ENCODE measurements at regions not wholly inside any gene's neighbourhood (a gene's known extent, or its start where the extent isn't known, plus 50 kb on each side); places are given as distances from the start of the nearest gene placed in this dataset.

DNA sequence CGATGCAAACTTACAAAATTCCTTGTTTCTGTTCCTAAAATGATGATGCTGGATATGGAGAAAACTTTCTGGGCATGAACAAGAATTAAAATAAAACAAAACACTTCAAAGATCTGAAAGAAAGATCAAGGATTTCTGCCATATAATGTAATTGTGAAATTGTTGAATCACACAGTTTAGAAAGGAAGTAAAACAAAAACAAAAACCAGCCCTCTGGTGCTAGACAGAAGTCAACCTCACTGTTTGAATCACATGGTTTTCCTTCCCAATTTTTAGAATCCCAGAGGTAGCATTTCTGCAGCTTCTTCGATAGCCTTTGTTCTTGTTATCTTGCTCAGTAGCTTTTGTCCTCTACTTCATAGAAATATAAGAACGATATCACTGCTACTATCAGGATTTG is 118.2 kb upstream of the ARGLU1 start:
- no peaks in the 10 kb centered on the region for H3K27me3 Mint-ChIP-seq (ENCODE audit: low read depth in 2 of 2)
- H3K36me3 Mint-ChIP-seq: no peaks in the 10 kb centered on the region
- no peaks in the 10 kb centered on the region for H3K4me1 Mint-ChIP-seq
- Histone ChIP-seq H3K4me1 (ENCODE audit: control insufficient read depth, insufficient read depth, low read length) (no peaks in the 10 kb centered on the region), H3K27ac (ENCODE audit: low read length) (no peak overlapping the region), H3K36me3 (ENCODE audit: control insufficient read depth, insufficient read depth, low read length) (no peaks in the 10 kb centered on the region), H3K27me3 (ENCODE audit: control insufficient read depth, insufficient read depth, low read length) (no peaks in the 10 kb centered on the region), H3K4me3 (ENCODE audit: low read length) (no peak overlapping the region), H3K9me3 (ENCODE audit: control insufficient read depth, insufficient read depth, low read length) (no peaks in the 10 kb centered on the region)
- 56% methylated on average over 2 of the region's 3 CpGs for WGBS (ENCODE audit: insufficient coverage)
- no peak overlapping the region for H3K4me3 Mint-ChIP-seq
- DNase-seq (no peak), ATAC-seq (no peak)
- H3K9me3 Mint-ChIP-seq: no peaks in the 10 kb centered on the region
- intact Hi-C loops (cut with micrococcal nuclease): no loop called here
- TF ChIP-seq CTCF (IDR thresholded peaks at IDR 0.05): no peak
- H3K27ac Mint-ChIP-seq: no peak overlapping the region

DNA sequence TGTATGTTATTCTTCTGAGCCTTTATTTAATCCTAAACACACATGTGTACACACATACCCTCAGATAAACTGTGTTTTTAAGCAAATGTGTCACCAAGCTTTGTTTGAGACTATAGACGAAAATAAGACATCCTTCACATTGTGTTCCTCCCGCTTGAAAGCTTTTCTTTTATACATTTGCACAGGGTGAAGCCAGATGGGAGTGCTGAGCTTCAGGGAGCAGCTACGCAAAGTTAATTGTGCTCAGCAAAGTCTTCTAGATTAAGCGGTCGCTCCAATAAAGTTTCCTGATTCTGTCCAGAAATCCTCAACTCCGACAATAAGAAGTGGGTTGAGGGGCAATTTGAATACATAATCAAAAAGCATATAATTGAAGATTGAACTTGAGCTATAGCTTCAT is 117.2 kb upstream of the ARGLU1 start:
- Mint-ChIP-seq H3K4me3 (no peak overlapping the region), H3K4me1 (no peaks in the 10 kb centered on the region), H3K9me3 (no peaks in the 10 kb centered on the region), H3K27me3 (ENCODE audit: low read depth in 2 of 2) (no peaks in the 10 kb centered on the region), H3K36me3 (no peaks in the 10 kb centered on the region), H3K27ac (no peak overlapping the region)
- no peaks in the 10 kb centered on the region for H3K36me3 ChIP-seq (ENCODE audit: control insufficient read depth, insufficient read depth, low read length)
- no peaks in the 10 kb centered on the region for H3K27me3 ChIP-seq (ENCODE audit: control insufficient read depth, insufficient read depth, low read length)
- no peak overlapping the region for H3K4me3 ChIP-seq (ENCODE audit: low read length)
- TF ChIP-seq CTCF (IDR thresholded peaks at IDR 0.05): no peak
- no peaks in the 10 kb centered on the region for H3K9me3 ChIP-seq (ENCODE audit: control insufficient read depth, insufficient read depth, low read length)
- DNase-seq: no peak
- no peaks in the 10 kb centered on the region for H3K4me1 ChIP-seq (ENCODE audit: control insufficient read depth, insufficient read depth, low read length)
- intact Hi-C loops (cut with micrococcal nuclease): no loop called here
- 93% methylated on average over 5 of the region's 6 CpGs for WGBS (ENCODE audit: insufficient coverage)
- ATAC-seq: no peak
- no peak overlapping the region for H3K27ac ChIP-seq (ENCODE audit: low read length)

DNA sequence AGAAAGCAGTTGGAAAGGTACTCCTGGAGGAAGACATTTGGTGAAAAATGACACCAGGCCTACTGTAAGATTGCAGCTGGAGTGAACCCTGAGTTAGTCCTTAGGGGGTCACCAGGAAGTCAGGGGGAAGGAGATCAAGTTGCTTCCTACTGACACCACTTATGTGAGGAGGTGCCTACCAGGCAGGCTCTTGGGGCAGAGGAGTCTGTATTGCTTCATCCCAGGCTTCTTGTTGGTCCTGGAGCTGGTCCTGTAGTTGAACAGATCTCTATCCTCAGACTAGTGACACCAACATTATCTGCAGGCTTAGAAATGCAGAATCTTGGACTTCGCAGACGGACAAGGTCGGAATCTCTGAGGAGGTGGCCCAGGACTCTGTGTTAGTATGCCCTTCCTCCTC is 116.0 kb upstream of the ARGLU1 start:
- 85% methylated on average over 3 of the region's 3 CpGs for WGBS (ENCODE audit: insufficient coverage)
- intact Hi-C loops (cut with micrococcal nuclease): no loop called here
- no peak for DNase-seq
- no peak for TF ChIP-seq CTCF (IDR thresholded peaks at IDR 0.05)
- Mint-ChIP-seq H3K9me3 (no peaks in the 10 kb centered on the region), H3K27ac (no peak overlapping the region), H3K36me3 (no peaks in the 10 kb centered on the region), H3K27me3 (ENCODE audit: low read depth in 2 of 2) (no peaks in the 10 kb centered on the region), H3K4me3 (no peak overlapping the region), H3K4me1 (no peaks in the 10 kb centered on the region)
- ATAC-seq: no peak
- Histone ChIP-seq H3K27ac (ENCODE audit: low read length) (no peak overlapping the region), H3K27me3 (ENCODE audit: control insufficient read depth, insufficient read depth, low read length) (no peaks in the 10 kb centered on the region), H3K4me1 (ENCODE audit: control insufficient read depth, insufficient read depth, low read length) (no peaks in the 10 kb centered on the region), H3K9me3 (ENCODE audit: control insufficient read depth, insufficient read depth, low read length) (no peaks in the 10 kb centered on the region), H3K36me3 (ENCODE audit: control insufficient read depth, insufficient read depth, low read length) (no peaks in the 10 kb centered on the region), H3K4me3 (ENCODE audit: low read length) (no peak overlapping the region)

DNA sequence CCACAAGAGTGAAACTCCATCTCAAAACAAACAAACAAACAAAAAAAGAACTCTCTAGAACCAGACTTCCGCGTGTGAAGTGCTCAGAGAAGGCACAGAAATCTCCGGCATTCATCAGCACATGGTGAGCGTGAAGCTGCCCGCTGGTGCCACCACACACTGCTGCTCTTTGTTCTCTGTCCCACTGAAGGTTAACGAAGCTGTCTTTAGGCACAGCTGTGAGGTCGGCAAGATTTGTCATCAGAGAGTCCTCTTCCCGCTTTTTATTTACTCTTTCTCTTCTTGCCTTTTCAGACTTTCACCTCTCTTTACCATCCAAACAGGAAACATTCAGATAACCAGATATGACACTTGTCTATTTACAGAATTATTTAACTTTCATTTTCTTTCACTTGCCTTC is 115.2 kb upstream of the ARGLU1 start:
- Mint-ChIP-seq H3K27ac (no peak overlapping the region), H3K9me3 (no peaks in the 10 kb centered on the region), H3K4me1 (no peaks in the 10 kb centered on the region), H3K4me3 (no peak overlapping the region), H3K27me3 (ENCODE audit: low read depth in 2 of 2) (no peaks in the 10 kb centered on the region), H3K36me3 (no peaks in the 10 kb centered on the region)
- no peaks in the 10 kb centered on the region for H3K36me3 ChIP-seq (ENCODE audit: control insufficient read depth, insufficient read depth, low read length)
- no peak for ATAC-seq
- no peaks in the 10 kb centered on the region for H3K27me3 ChIP-seq (ENCODE audit: control insufficient read depth, insufficient read depth, low read length)
- H3K27ac ChIP-seq (ENCODE audit: low read length): no peak overlapping the region
- intact Hi-C loops (cut with micrococcal nuclease): no loop called here
- no peak for TF ChIP-seq CTCF (IDR thresholded peaks at IDR 0.05)
- no peaks in the 10 kb centered on the region for H3K9me3 ChIP-seq (ENCODE audit: control insufficient read depth, insufficient read depth, low read length)
- whole genome bisulfite sequencing (ENCODE audit: insufficient coverage): 82% methylated on average over 8 of the region's 8 CpGs
- no peak for DNase-seq
- H3K4me3 ChIP-seq (ENCODE audit: low read length): no peak overlapping the region
- H3K4me1 ChIP-seq (ENCODE audit: control insufficient read depth, insufficient read depth, low read length): no peaks in the 10 kb centered on the region

All from natural killer cell (primary cell).